GM12864 (cell line): ENCODE measurements at regions not wholly inside any gene's neighbourhood (a gene's known extent, or its start where the extent isn't known, plus 50 kb on each side); places are given as distances from the start of the nearest gene placed in this dataset.

Experiments
- DNase-seq: peaks from one replicate; pipeline ENCODE4 v3.0.0-alpha.2; 2011; ENCODE audit warnings: low read depth
- H3K4me3 ChIP-seq: 2 replicates; pipeline ENCODE4 v1.5.1; 2011; ENCODE audit warnings: mild to moderate bottlenecking, low read depth, low read length, control low read depth
- TF ChIP-seq, protein P1 (sequence below): IDR thresholded peaks from 2 replicates; pipeline ENCODE4 v1.5.1; 2011; ENCODE audit warnings: low read depth, mild to moderate bottlenecking, moderate library complexity, low read length, control low read depth, inconsistent platforms; ENCODE audit errors: missing control alignments

DNA sequence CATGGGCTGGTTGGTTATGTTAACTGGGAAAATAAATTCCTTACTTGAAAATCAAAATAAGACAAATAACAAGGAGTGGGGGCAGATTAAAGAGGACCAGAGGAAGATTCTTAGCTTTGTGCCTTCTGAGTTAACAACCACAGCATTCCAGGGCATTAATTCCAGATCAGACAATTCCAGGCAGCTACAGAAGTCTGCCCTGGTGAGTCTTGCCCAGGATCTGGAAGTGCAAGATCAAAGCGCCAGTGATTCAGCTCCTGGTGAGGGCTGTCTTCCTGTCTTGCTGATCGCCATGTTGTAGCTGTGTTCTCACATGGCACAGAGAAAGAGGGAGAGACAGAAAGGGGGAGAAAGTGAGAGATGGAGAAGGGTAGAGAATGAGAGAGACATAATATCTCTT, 65.6 kb downstream of the ANXA2R start:
- no peak overlapping the region for H3K4me3 ChIP-seq
- TF ChIP-seq, protein P1, sequence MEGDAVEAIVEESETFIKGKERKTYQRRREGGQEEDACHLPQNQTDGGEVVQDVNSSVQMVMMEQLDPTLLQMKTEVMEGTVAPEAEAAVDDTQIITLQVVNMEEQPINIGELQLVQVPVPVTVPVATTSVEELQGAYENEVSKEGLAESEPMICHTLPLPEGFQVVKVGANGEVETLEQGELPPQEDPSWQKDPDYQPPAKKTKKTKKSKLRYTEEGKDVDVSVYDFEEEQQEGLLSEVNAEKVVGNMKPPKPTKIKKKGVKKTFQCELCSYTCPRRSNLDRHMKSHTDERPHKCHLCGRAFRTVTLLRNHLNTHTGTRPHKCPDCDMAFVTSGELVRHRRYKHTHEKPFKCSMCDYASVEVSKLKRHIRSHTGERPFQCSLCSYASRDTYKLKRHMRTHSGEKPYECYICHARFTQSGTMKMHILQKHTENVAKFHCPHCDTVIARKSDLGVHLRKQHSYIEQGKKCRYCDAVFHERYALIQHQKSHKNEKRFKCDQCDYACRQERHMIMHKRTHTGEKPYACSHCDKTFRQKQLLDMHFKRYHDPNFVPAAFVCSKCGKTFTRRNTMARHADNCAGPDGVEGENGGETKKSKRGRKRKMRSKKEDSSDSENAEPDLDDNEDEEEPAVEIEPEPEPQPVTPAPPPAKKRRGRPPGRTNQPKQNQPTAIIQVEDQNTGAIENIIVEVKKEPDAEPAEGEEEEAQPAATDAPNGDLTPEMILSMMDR = no peak
- DNase-seq = no peak

DNA sequence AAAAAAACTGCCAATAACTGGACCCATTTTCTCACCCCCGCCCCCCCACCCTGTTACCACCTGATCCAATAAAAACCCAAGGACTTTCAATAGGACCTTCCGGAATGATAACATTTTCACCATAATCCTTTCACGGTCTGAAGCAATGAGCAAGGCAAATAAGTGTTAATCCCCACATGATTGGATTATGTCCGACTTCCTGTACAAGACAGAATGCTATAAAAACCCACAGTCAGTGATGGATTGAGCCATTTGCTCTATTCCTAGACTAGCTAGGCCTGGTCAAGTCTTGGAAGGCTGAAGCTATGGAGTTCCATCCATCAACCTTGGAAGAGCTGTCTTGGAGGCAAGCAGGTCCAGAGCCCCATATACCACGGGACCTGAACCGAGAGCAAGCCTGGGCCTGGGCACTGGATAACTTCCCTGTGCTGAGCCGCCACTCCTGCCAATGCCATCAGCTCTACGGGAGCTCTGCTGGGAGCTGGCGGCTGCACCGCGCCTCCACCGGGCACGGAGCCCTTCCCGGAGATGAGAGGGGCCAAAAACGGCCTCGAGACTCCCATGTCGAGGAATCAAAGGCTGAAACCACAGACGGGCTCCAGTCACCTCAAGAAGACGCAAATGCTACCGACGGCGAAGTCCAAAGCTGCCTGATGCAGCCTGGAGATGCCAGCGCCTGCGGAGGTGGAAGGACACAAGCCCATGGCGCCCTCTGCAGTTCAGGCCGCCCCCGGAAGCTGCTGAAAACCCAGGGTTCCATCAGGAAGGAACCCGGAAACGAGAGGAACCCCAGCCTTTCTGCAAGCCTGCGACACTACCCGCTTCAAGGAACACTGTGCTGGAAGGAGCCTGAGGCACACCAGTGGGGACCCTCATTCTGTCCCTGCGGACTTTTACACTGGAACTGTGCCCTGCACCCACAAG, 69.2 kb downstream of the ANXA2R start:
- DNase-seq = no peak
- TF ChIP-seq, protein P1 = no peak
- no peak overlapping the region for H3K4me3 ChIP-seq

DNA sequence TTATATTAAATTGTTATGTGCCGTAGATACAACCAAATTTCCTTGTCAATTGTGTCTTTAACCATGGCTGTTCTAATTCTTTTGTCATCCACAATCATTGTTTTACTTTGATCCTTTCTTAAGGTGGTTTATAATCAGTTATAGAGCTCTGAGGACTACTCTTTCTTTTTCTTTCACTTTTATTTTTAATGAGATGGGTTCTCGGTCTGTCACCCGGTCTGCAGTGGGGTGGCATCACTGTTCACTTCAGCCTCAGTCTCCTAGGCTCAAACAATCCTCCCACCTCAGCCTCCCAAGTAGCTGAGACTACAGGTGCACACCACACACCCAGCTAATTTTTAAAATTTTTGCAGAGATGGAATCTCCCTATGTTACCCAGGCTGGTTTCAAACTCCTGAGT, 74.2 kb downstream of the ANXA2R start:
- no peak overlapping the region for H3K4me3 ChIP-seq
- no peak for DNase-seq
- TF ChIP-seq, protein P1 = no peak

DNA sequence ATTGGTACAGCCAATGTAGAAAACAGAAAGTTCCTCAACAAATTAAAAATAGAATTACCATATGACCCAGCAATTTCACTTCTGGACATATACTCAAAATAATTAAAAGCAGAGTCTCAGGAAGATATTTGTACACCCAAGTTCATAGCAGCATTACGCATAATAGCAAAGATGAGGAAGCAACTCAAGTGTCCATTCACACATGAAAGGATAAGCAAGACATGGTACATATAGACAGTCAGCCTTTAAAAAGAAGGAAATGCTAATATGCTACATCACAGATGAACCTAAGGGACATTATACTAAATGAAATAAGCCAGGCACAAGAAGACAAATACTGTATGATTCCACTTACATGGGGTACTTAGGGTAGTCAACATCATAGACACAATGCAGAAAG, 76.7 kb downstream of the ANXA2R start:
- H3K4me3 ChIP-seq = no peak overlapping the region
- DNase-seq = no peak
- TF ChIP-seq, protein P1 = no peak

DNA sequence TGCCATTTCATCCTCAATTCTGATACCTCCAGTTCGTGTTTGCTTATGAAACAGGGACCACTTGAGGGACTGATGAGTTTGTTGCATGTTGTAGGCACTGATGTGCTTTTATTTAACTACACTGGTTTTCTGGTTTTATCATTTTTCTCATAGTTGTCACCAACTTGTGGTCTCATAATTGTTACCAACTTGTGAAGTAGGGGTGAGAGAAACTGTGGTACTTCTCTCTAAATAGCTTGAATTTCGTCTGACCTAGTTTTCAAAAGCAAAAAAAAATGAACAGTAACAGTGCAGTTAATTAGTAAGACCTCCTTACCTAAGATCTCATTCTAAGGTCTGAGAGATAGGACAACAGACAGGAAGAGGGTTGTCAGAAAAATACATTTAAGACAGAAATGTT, 78.0 kb downstream of the ANXA2R start:
- H3K4me3 ChIP-seq = no peak overlapping the region
- TF ChIP-seq, protein P1 = no peak
- no peak for DNase-seq

DNA sequence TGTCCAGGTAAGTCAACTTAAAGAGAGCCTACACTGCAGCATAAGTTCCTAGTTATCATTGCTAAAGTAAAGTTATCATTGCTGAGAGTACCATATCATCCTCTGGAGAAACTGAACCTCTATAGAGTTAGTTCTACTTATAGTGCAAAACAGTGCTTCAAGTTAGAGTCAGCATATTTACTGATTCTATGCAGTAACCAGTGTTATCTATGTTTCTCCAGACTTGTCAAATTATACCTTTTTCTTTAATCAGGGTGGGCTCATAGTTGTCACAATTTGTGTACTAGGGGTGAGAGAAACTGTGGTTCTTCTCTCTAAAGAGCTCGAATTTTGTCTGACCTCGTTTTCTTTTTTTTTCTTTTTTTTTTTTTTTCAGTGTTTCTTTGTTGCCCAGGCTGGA, 79.6 kb downstream of the ANXA2R start:
- no peak overlapping the region for H3K4me3 ChIP-seq
- TF ChIP-seq, protein P1 = no peak
- DNase-seq = no peak

DNA sequence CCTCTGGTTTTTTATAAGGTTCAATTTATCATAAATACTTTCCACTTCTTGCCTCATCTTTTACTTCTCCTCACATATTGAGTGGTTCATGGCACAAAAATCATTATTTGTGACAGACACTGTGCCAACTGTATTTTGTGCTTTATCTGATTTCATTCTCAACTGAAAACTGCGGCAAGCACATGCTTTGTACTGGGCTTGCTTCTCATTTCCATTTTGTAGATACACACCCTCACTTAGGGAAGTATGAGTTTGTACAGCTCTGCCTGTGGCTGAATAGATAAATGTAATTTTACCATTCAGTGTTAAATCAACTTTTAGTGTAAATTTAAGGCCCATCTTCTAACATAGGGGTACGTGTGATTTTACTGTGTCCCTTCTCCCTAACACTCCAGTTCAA, 83.6 kb downstream of the ANXA2R start:
- TF ChIP-seq, protein P1 = no peak
- no peak overlapping the region for H3K4me3 ChIP-seq
- no peak for DNase-seq
